ENCODE measurements at regions not wholly inside any gene's neighbourhood (a gene's known extent, or its start where the extent isn't known, plus 50 kb on each side); places are given as distances from the start of the nearest gene placed in this dataset.
A peak's percentile ranks its signal among the peaks of the same experiment; 100 is the strongest.

- POLR2A ChIA-PET = no interaction called here
- no peaks in the 10 kb centered on the region for H3K9me3 Mint-ChIP-seq
- H3K9me3 ChIP-seq = no peaks in the 10 kb centered on the region
- CTCF ChIA-PET = no interaction called here
- H3K27ac ChIP-seq (ENCODE audit: low read length) = no peak overlapping the region
- H3K27ac Mint-ChIP-seq = no peak overlapping the region
- no CpG with 5 or more reads among the region's 1 CpG for WGBS (ENCODE audit: insufficient coverage)
- no peak for ATAC-seq (replicated peaks in 1 of 4)
- no peak overlapping the region for H3K4me3 Mint-ChIP-seq
- DNase-seq = no peak
- no peaks in the 10 kb centered on the region for H3K36me3 ChIP-seq (ENCODE audit: control insufficient read depth in 2 of 2, extremely low read depth in 1 of 2, insufficient read depth in 1 of 2, low read length in 1 of 2)
- H3K27me3 Mint-ChIP-seq = peaks cover 0 to 5% of the 10 kb centered on the region in 2 donors
- no peaks in the 10 kb centered on the region for H3K27me3 ChIP-seq (replicated peaks in 1 of 2; ENCODE audit: control insufficient read depth in 2 of 2, extremely low read depth in 1 of 2, insufficient read depth in 2 of 2, low read length in 1 of 2)
- H3K4me1 ChIP-seq (ENCODE audit: control insufficient read depth in 1 of 2, extremely low read depth in 1 of 2, insufficient read depth in 2 of 2, low read length in 2 of 2) = no peaks in the 10 kb centered on the region
- no peak overlapping the region for H3K4me3 ChIP-seq (ENCODE audit: control insufficient read depth in 1 of 2, extremely low read depth in 1 of 2, low read length in 1 of 2)
- no peaks in the 10 kb centered on the region for H3K36me3 Mint-ChIP-seq
- H3K4me1 Mint-ChIP-seq = no peaks in the 10 kb centered on the region
Observed at GRCh38 chr1:199150756-199151155, 511.9 kb downstream of the PTPRC start.

GRCh38 chr1:199151634-199152425 is 513.0 kb downstream of the PTPRC start:
- no peak overlapping the region for H3K27ac Mint-ChIP-seq
- ChIA-PET POLR2A (no interaction called here), CTCF (no interaction called here)
- Histone ChIP-seq H3K36me3 (ENCODE audit: control insufficient read depth in 2 of 2, extremely low read depth in 1 of 2, insufficient read depth in 1 of 2, low read length in 1 of 2) (no peaks in the 10 kb centered on the region), H3K27ac (ENCODE audit: low read length) (no peak overlapping the region), H3K9me3 (no peaks in the 10 kb centered on the region), H3K4me1 (ENCODE audit: control insufficient read depth in 1 of 2, extremely low read depth in 1 of 2, insufficient read depth in 2 of 2, low read length in 2 of 2) (no peaks in the 10 kb centered on the region), H3K4me3 (ENCODE audit: control insufficient read depth in 1 of 2, extremely low read depth in 1 of 2, low read length in 1 of 2) (no peak overlapping the region), H3K27me3 (replicated peaks in 1 of 2; ENCODE audit: control insufficient read depth in 2 of 2, extremely low read depth in 1 of 2, insufficient read depth in 2 of 2, low read length in 1 of 2) (no peaks in the 10 kb centered on the region)
- no peak for ATAC-seq (replicated peaks in 1 of 4)
- no peak for DNase-seq
- H3K9me3 Mint-ChIP-seq = no peaks in the 10 kb centered on the region
- no peak overlapping the region for H3K4me3 Mint-ChIP-seq
- no CpG with 5 or more reads among the region's 6 CpGs for WGBS (ENCODE audit: insufficient coverage)
- no peaks in the 10 kb centered on the region for H3K4me1 Mint-ChIP-seq
- peaks cover 0 to 2% of the 10 kb centered on the region in 2 donors for H3K27me3 Mint-ChIP-seq
- H3K36me3 Mint-ChIP-seq = no peaks in the 10 kb centered on the region

GRCh38 chr1:199152676-199153075 is 513.8 kb downstream of the PTPRC start:
- Mint-ChIP-seq H3K4me3 (no peak overlapping the region), H3K27ac (no peak overlapping the region), H3K4me1 (no peaks in the 10 kb centered on the region), H3K27me3 (peaks cover 0 to 2% of the 10 kb centered on the region in 2 donors), H3K9me3 (no peaks in the 10 kb centered on the region), H3K36me3 (no peaks in the 10 kb centered on the region)
- H3K27me3 ChIP-seq (replicated peaks in 1 of 2; ENCODE audit: control insufficient read depth in 2 of 2, extremely low read depth in 1 of 2, insufficient read depth in 2 of 2, low read length in 1 of 2) = no peaks in the 10 kb centered on the region
- ATAC-seq (replicated peaks in 1 of 4) (no peak), DNase-seq (no peak)
- 100% methylated on average over 1 of the region's 4 CpGs for WGBS (ENCODE audit: insufficient coverage)
- H3K4me1 ChIP-seq (ENCODE audit: control insufficient read depth in 1 of 2, extremely low read depth in 1 of 2, insufficient read depth in 2 of 2, low read length in 2 of 2) = no peaks in the 10 kb centered on the region
- H3K36me3 ChIP-seq (ENCODE audit: control insufficient read depth in 2 of 2, extremely low read depth in 1 of 2, insufficient read depth in 1 of 2, low read length in 1 of 2) = no peaks in the 10 kb centered on the region
- ChIA-PET CTCF (no interaction called here), POLR2A (no interaction called here)
- no peaks in the 10 kb centered on the region for H3K9me3 ChIP-seq
- no peak overlapping the region for H3K27ac ChIP-seq (ENCODE audit: low read length)
- no peak overlapping the region for H3K4me3 ChIP-seq (ENCODE audit: control insufficient read depth in 1 of 2, extremely low read depth in 1 of 2, low read length in 1 of 2)

GRCh38 chr1:199155166-199156019 is 516.6 kb downstream of the PTPRC start:
- ATAC-seq (replicated peaks in 1 of 4) (no peak), DNase-seq (no peak)
- Mint-ChIP-seq H3K27ac (no peak overlapping the region), H3K4me3 (no peak overlapping the region), H3K4me1 (peaks cover 0 to under 1% (median under 1%) of the 10 kb centered on the region in 3 donors), H3K27me3 (no peaks in the 10 kb centered on the region), H3K9me3 (peaks cover 0 to 2% (median 0%) of the 10 kb centered on the region in 3 donors), H3K36me3 (no peaks in the 10 kb centered on the region)
- CTCF ChIA-PET = no interaction called here
- Histone ChIP-seq H3K4me3 (ENCODE audit: control insufficient read depth in 1 of 2, extremely low read depth in 1 of 2, low read length in 1 of 2) (no peak overlapping the region), H3K9me3 (no peaks in the 10 kb centered on the region), H3K36me3 (ENCODE audit: control insufficient read depth in 2 of 2, extremely low read depth in 1 of 2, insufficient read depth in 1 of 2, low read length in 1 of 2) (no peaks in the 10 kb centered on the region), H3K27me3 (replicated peaks in 1 of 2; ENCODE audit: control insufficient read depth in 2 of 2, extremely low read depth in 1 of 2, insufficient read depth in 2 of 2, low read length in 1 of 2) (no peaks in the 10 kb centered on the region), H3K4me1 (ENCODE audit: control insufficient read depth in 1 of 2, extremely low read depth in 1 of 2, insufficient read depth in 2 of 2, low read length in 2 of 2) (no peaks in the 10 kb centered on the region), H3K27ac (ENCODE audit: low read length) (no peak overlapping the region)
- POLR2A ChIA-PET = no interaction called here
- 71% methylated on average over 1 of the region's 3 CpGs for WGBS (ENCODE audit: insufficient coverage)

GRCh38 chr1:199157494-199157893 is 518.7 kb downstream of the PTPRC start:
- H3K4me3 Mint-ChIP-seq = no peak overlapping the region
- no peaks in the 10 kb centered on the region for H3K36me3 Mint-ChIP-seq
- ATAC-seq (replicated peaks in 1 of 4) = no peak
- ChIA-PET CTCF (interaction anchor here in 1 of 2 donors (0.9 kb wide), 1 partner anchor 12 kb away, joined by 3 read pairs; no protein-coding TSS in a partner anchor), POLR2A (interaction anchor here in 1 of 2 donors (0.6 kb wide), 1 partner anchor 110 kb away, joined by 3 read pairs; no protein-coding TSS in a partner anchor)
- H3K27ac Mint-ChIP-seq = no peak overlapping the region
- H3K9me3 Mint-ChIP-seq = peaks cover 0 to 4% (median 0%) of the 10 kb centered on the region in 3 donors
- Histone ChIP-seq H3K27ac (ENCODE audit: low read length) (no peak overlapping the region), H3K9me3 (no peaks in the 10 kb centered on the region), H3K36me3 (ENCODE audit: control insufficient read depth in 2 of 2, extremely low read depth in 1 of 2, insufficient read depth in 1 of 2, low read length in 1 of 2) (no peaks in the 10 kb centered on the region), H3K27me3 (replicated peaks in 1 of 2; ENCODE audit: control insufficient read depth in 2 of 2, extremely low read depth in 1 of 2, insufficient read depth in 2 of 2, low read length in 1 of 2) (no peaks in the 10 kb centered on the region), H3K4me1 (ENCODE audit: control insufficient read depth in 1 of 2, extremely low read depth in 1 of 2, insufficient read depth in 2 of 2, low read length in 2 of 2) (peaks cover 3 to 8% of the 10 kb centered on the region in 2 experiments), H3K4me3 (ENCODE audit: control insufficient read depth in 1 of 2, extremely low read depth in 1 of 2, low read length in 1 of 2) (no peak overlapping the region)
- no peaks in the 10 kb centered on the region for H3K27me3 Mint-ChIP-seq
- H3K4me1 Mint-ChIP-seq = peaks cover 7 to 11% (median 10%) of the 10 kb centered on the region in 3 donors
- no peak for DNase-seq

- peaks cover 3 to 15% of the 10 kb centered on the region in 2 experiments for H3K4me1 ChIP-seq (ENCODE audit: control insufficient read depth in 1 of 2, extremely low read depth in 1 of 2, insufficient read depth in 2 of 2, low read length in 2 of 2)
- Mint-ChIP-seq H3K27ac (peak overlapping the region; percentile 64 to 78), H3K4me1 (peaks cover 19 to 26% (median 26%) of the 10 kb centered on the region in 3 donors), H3K9me3 (peaks cover 0 to 4% (median 3%) of the 10 kb centered on the region in 3 donors), H3K4me3 (no peak overlapping the region), H3K27me3 (peaks cover 0 to 3% of the 10 kb centered on the region in 2 donors), H3K36me3 (no peaks in the 10 kb centered on the region)
- ChIA-PET CTCF (interaction anchor here in 1 of 2 donors (0.6 kb wide), 1 partner anchor 1802 kb away, joined by 3 read pairs; no protein-coding TSS in a partner anchor), POLR2A (no interaction called here)
- ATAC-seq (replicated peaks in 1 of 4) (no peak), DNase-seq (no peak)
- H3K27me3 ChIP-seq (replicated peaks in 1 of 2; ENCODE audit: control insufficient read depth in 2 of 2, extremely low read depth in 1 of 2, insufficient read depth in 2 of 2, low read length in 1 of 2) = no peaks in the 10 kb centered on the region
- no peaks in the 10 kb centered on the region for H3K36me3 ChIP-seq (ENCODE audit: control insufficient read depth in 2 of 2, extremely low read depth in 1 of 2, insufficient read depth in 1 of 2, low read length in 1 of 2)
- H3K27ac ChIP-seq (ENCODE audit: low read length) = no peak overlapping the region
- no peak overlapping the region for H3K4me3 ChIP-seq (ENCODE audit: control insufficient read depth in 1 of 2, extremely low read depth in 1 of 2, low read length in 1 of 2)
- no peaks in the 10 kb centered on the region for H3K9me3 ChIP-seq
- no CpG with 5 or more reads among the region's 1 CpG for WGBS (ENCODE audit: insufficient coverage)
Observed at GRCh38 chr1:199160521-199161318, 521.9 kb downstream of the PTPRC start.
